ENCODE measurements at regions not wholly inside any gene's neighbourhood (a gene's known extent, or its start where the extent isn't known, plus 50 kb on each side); places are given as distances from the start of the nearest gene placed in this dataset.

DNA sequence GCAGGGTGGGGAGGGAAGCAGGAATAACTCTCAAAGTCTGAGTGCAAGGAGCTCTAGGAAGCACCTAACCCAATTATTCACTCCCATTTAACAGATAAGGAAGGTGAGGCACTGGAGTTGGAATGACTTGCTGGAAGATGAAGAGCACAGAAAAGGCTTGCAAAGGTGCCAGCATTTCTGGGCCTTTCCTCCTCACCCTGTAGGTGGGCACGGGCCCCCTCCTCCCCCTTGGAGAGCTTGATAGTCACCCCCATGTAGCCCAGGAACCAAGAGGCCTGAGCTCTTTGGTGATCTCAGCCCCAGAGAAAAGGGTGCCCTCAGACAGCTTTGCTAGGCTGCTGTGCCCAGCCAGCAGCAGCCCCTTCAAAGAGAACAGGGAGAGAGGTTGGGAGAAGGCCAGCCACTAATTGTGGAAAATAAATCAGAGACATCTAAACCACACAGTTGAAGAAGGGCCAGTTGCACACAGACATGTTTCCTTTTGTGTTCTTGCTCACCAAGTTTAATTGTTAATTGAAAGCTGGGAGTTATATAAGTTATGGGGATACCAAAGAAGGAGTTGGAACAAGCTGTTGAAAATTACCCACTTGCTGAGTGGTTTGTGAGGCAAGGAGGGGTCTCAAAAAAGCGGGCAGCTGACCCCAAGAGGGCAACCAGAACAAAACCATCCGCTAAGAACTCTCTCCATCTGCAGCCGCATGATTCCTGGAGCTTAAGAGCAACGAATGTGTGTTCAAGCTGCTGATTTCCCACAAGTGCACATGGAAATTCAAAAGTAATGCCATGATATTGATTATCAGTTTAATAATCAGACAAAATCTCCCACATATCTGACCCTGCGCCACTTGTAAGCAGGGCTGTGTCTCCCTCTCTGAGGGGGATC lies 77.0 kb downstream of the MRPL14 start:
- TF ChIP-seq, protein P1, sequence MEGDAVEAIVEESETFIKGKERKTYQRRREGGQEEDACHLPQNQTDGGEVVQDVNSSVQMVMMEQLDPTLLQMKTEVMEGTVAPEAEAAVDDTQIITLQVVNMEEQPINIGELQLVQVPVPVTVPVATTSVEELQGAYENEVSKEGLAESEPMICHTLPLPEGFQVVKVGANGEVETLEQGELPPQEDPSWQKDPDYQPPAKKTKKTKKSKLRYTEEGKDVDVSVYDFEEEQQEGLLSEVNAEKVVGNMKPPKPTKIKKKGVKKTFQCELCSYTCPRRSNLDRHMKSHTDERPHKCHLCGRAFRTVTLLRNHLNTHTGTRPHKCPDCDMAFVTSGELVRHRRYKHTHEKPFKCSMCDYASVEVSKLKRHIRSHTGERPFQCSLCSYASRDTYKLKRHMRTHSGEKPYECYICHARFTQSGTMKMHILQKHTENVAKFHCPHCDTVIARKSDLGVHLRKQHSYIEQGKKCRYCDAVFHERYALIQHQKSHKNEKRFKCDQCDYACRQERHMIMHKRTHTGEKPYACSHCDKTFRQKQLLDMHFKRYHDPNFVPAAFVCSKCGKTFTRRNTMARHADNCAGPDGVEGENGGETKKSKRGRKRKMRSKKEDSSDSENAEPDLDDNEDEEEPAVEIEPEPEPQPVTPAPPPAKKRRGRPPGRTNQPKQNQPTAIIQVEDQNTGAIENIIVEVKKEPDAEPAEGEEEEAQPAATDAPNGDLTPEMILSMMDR (conservative IDR thresholded peaks at IDR 0.05 in 1 of 2, IDR thresholded peaks at IDR 0.05 in 1 of 2; ENCODE audit: extremely low read depth in 1 of 2, insufficient read depth in 1 of 2, low read depth in 1 of 2, low read length in 2 of 2) = no peak
- TF ChIP-seq EZH2 (IDR thresholded peaks at IDR 0.05; ENCODE audit: borderline replicate concordance, low read length) = no peak
